H9 (cell line): ENCODE measurements at regions not wholly inside any gene's neighbourhood (a gene's known extent, or its start where the extent isn't known, plus 50 kb on each side); places are given as distances from the start of the nearest gene placed in this dataset.

Source experiments
- DNase-seq: peaks from one replicate; pipeline ENCODE4 v3.0.0-alpha.2; 2017
- H2AFZ ChIP-seq: one replicate; pipeline ENCODE4 v1.6.1; 2013; ENCODE audit warnings: mild to moderate bottlenecking, low read length, control low read depth, moderate library complexity
- H2AK5ac ChIP-seq: 2 replicates; pipeline ENCODE4 v1.6.1; 2013; ENCODE audit warnings: low read length, control low read depth, mixed read lengths; ENCODE audit not compliant: insufficient read length
- H2BK120ac ChIP-seq: one replicate; pipeline ENCODE4 v1.6.1; 2013; ENCODE audit warnings: low read depth, mild to moderate bottlenecking, low read length, control low read depth, inconsistent platforms; ENCODE audit not compliant: poor library complexity, severe bottlenecking
- H2BK12ac ChIP-seq: 2 replicates; pipeline ENCODE4 v1.6.1; 2013; ENCODE audit warnings: low read length, control low read depth, mixed read lengths, low read depth; ENCODE audit not compliant: insufficient read length
- H2BK15ac ChIP-seq: 2 replicates; pipeline ENCODE4 v1.6.1; 2013; ENCODE audit warnings: low read depth, low read length, control low read depth
- H2BK20ac ChIP-seq: one replicate; pipeline ENCODE4 v1.6.1; 2013; ENCODE audit warnings: low read depth, mild to moderate bottlenecking, low read length, control low read depth, inconsistent platforms; ENCODE audit not compliant: poor library complexity, severe bottlenecking
- H2BK5ac ChIP-seq: 2 replicates; pipeline ENCODE4 v1.6.1; 2013; ENCODE audit warnings: low read length, control low read depth, mixed read lengths; ENCODE audit not compliant: insufficient read length
- H3K14ac ChIP-seq: 2 replicates; pipeline ENCODE4 v1.6.1; 2013; ENCODE audit warnings: low read length, control low read depth; ENCODE audit not compliant: insufficient read depth
- H3K18ac ChIP-seq: 2 replicates; pipeline ENCODE4 v1.6.1; 2013; ENCODE audit warnings: low read depth, mild to moderate bottlenecking, mixed read lengths, low read length, control low read depth; ENCODE audit not compliant: insufficient read length
- H3K23ac ChIP-seq: 2 replicates; pipeline ENCODE4 v1.6.1; 2013; ENCODE audit warnings: low read length, control low read depth, mixed read lengths, low read depth; ENCODE audit not compliant: insufficient read length
- H3K23me2 ChIP-seq: 2 replicates; pipeline ENCODE4 v1.6.1; 2013; ENCODE audit warnings: low read depth, mild to moderate bottlenecking, mixed read lengths, low read length, control low read depth; ENCODE audit not compliant: insufficient read length, poor library complexity, severe bottlenecking
- H3K27ac ChIP-seq: 2 replicates; pipeline ENCODE4 v1.5.1; 2013; ENCODE audit warnings: low read length, control low read depth, mixed read lengths, low read depth; ENCODE audit not compliant: insufficient read length
- H3K27me3 ChIP-seq: 2 replicates; pipeline ENCODE4 v1.6.1; 2013; ENCODE audit warnings: low read length, control low read depth, inconsistent platforms; ENCODE audit not compliant: insufficient read depth
- H3K4ac ChIP-seq: 2 replicates; pipeline ENCODE4 v1.6.1; 2013; ENCODE audit warnings: low read depth, mild to moderate bottlenecking, control low read depth, inconsistent platforms, low read length, moderate library complexity
- H3K4me1 ChIP-seq: 2 replicates; pipeline ENCODE4 v1.6.1; 2013; ENCODE audit warnings: low read length, control low read depth, inconsistent platforms; ENCODE audit not compliant: insufficient read depth
- H3K4me2 ChIP-seq: 2 replicates; pipeline ENCODE4 v1.6.1; 2013; ENCODE audit warnings: low read length, control low read depth, mixed read lengths; ENCODE audit not compliant: insufficient read length, insufficient read depth
- H3K56ac ChIP-seq: 2 replicates; pipeline ENCODE4 v1.6.1; 2013; ENCODE audit warnings: low read depth, mild to moderate bottlenecking, mixed read lengths, low read length, control low read depth; ENCODE audit not compliant: insufficient read length
- H3K79me1 ChIP-seq: 2 replicates; pipeline ENCODE4 v1.6.1; 2013; ENCODE audit warnings: low read depth, mild to moderate bottlenecking, moderate library complexity, low read length, control low read depth, inconsistent platforms; ENCODE audit not compliant: insufficient read depth, poor library complexity, severe bottlenecking
- H3K79me2 ChIP-seq: 2 replicates; pipeline ENCODE4 v1.6.1; 2013; ENCODE audit warnings: low read length, control low read depth, inconsistent platforms; ENCODE audit not compliant: insufficient read depth
- H3K9ac ChIP-seq: 2 replicates; pipeline ENCODE4 v1.6.1; 2013; ENCODE audit warnings: low read length, control low read depth, mixed read lengths; ENCODE audit not compliant: insufficient read length; ENCODE audit errors: extremely low read depth
- H3K9me3 ChIP-seq: one replicate; pipeline ENCODE4 v1.6.1; 2013; ENCODE audit warnings: low read depth, low read length, inconsistent platforms; ENCODE audit not compliant: control insufficient read depth
- H3T11ph ChIP-seq: one replicate; pipeline ENCODE4 v1.6.1; 2013; ENCODE audit warnings: mild to moderate bottlenecking, low read length, control low read depth, inconsistent platforms
- H4K20me1 ChIP-seq: one replicate; pipeline ENCODE4 v1.6.1; 2013; ENCODE audit not compliant: control insufficient read depth, insufficient read length, insufficient read depth
- H4K5ac ChIP-seq: 2 replicates; pipeline ENCODE4 v1.6.1; 2013; ENCODE audit warnings: low read depth, mild to moderate bottlenecking, mixed read lengths, low read length, control low read depth; ENCODE audit not compliant: insufficient read length
- H4K8ac ChIP-seq: replicated peaks from 2 replicates; pipeline ENCODE4 v1.6.1; 2013; ENCODE audit warnings: low read length, control low read depth, mixed read lengths, low read depth; ENCODE audit not compliant: insufficient read length
- H4K91ac ChIP-seq: 2 replicates; pipeline ENCODE4 v1.6.1; 2013; ENCODE audit warnings: low read depth, mild to moderate bottlenecking, moderate library complexity, mixed read lengths, low read length, control low read depth; ENCODE audit not compliant: insufficient read length
- H3K27ac Mint-ChIP-seq, 3 experiments: 2 replicates in 2 of 3; 3 replicates in 1 of 3; pipeline ENCODE4 v1.8.0; 2020 to 2021; ENCODE audit warnings: mixed read lengths in 3 of 3, mild to moderate bottlenecking in 1 of 3, moderate library complexity in 1 of 3
- H3K27me3 Mint-ChIP-seq: 2 replicates; pipeline ENCODE4 v1.8.0; 2021; ENCODE audit warnings: low read depth, mild to moderate bottlenecking, moderate library complexity, mixed read lengths
- H3K36me3 Mint-ChIP-seq, 3 experiments: 2 replicates in 2 of 3; 3 replicates in 1 of 3; pipeline ENCODE4 v1.8.0; 2020 to 2021; ENCODE audit warnings: low read depth in 3 of 3, mixed read lengths in 3 of 3; ENCODE audit not compliant: insufficient read depth in 1 of 3
- H3K4me1 Mint-ChIP-seq, 2 experiments: 2 replicates each; pipeline ENCODE4 v1.8.0; 2020; ENCODE audit warnings: mixed read lengths in 2 of 2
- H3K4me3 Mint-ChIP-seq, 2 experiments: 2 replicates in 1 of 2; 3 replicates in 1 of 2; pipeline ENCODE4 v1.8.0; 2020 to 2021; ENCODE audit warnings: mild to moderate bottlenecking in 2 of 2, mixed read lengths in 2 of 2, moderate library complexity in 1 of 2
- H3K9me3 Mint-ChIP-seq, 2 experiments: 2 replicates in 1 of 2; 3 replicates in 1 of 2; pipeline ENCODE4 v1.8.0; 2020; ENCODE audit warnings: mild to moderate bottlenecking in 2 of 2, mixed read lengths in 2 of 2, moderate library complexity in 1 of 2
- WGBS: extraction: QIAGEN DNeasy Blood & Tissue Kit; methylation state at CpG from one replicate; pipeline ENCODE4 v1.1.7; 2013; ENCODE audit warnings: missing lambda C conversion rate, low lambda C conversion rate, mixed read lengths; ENCODE audit not compliant: insufficient read length; ENCODE audit errors: extremely low coverage; 5-methylcytosine and 5-hydroxymethylcytosine counted together
- TF ChIP-seq, protein P1 (sequence below): fragments of 200-600 bp; sonication (generic); conservative IDR thresholded peaks from 3 replicates; pipeline ENCODE4 v1.8.0; 2021; ENCODE audit warnings: antibody characterized with exemption, mild to moderate bottlenecking

DNA sequence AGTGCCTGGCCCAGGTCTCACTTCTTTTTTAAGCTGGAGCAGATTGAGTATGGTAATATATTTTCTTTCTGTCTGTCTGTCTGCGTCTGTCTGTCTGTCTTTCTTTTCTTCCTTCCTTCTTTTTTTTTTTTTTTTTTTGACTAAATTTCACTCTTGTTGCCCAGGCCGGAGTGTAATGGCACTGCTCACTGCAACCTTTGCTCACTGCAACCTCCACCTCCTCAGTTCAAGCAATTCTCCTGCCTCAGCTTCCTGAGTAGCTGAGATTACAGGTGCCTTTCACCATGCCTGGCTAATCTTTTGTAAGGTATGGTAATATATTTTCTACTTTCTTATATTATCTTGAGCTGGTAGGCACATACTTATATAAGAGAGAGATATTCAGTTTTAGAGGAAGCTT, 196.3 kb upstream of the MARCKS start:
- Histone ChIP-seq H3K79me2 (no peaks in the 10 kb centered on the region), H3K4me1 (no peaks in the 10 kb centered on the region), H2AK5ac (no peak overlapping the region), H3K14ac (no peak overlapping the region), H3K23ac (no peak overlapping the region), H3T11ph (no peak overlapping the region), H3K4me2 (no peak overlapping the region), H4K20me1 (no peaks in the 10 kb centered on the region), H3K23me2 (no peaks in the 10 kb centered on the region), H2BK15ac (no peak overlapping the region), H4K91ac (no peak overlapping the region), H3K79me1 (no peaks in the 10 kb centered on the region), H4K5ac (no peak overlapping the region), H3K18ac (no peak overlapping the region), H2AFZ (no peak overlapping the region), H2BK120ac (no peak overlapping the region), H3K4ac (no peak overlapping the region), H2BK12ac (no peak overlapping the region), H3K9ac (no peak overlapping the region), H2BK20ac (no peak overlapping the region), H3K27ac (no peak overlapping the region), H3K9me3 (no peaks in the 10 kb centered on the region), H3K27me3 (no peaks in the 10 kb centered on the region), H2BK5ac (no peak overlapping the region), H4K8ac (no peak overlapping the region), H3K56ac (no peak overlapping the region)
- Mint-ChIP-seq H3K4me3 (no peak overlapping the region), H3K4me1 (no peaks in the 10 kb centered on the region), H3K27me3 (no peaks in the 10 kb centered on the region), H3K9me3 (no peaks in the 10 kb centered on the region), H3K27ac (no peak overlapping the region), H3K36me3 (no peaks in the 10 kb centered on the region)
- WGBS, result no CpG with 5 or more reads among the region's 2 CpGs
- TF ChIP-seq, protein P1, sequence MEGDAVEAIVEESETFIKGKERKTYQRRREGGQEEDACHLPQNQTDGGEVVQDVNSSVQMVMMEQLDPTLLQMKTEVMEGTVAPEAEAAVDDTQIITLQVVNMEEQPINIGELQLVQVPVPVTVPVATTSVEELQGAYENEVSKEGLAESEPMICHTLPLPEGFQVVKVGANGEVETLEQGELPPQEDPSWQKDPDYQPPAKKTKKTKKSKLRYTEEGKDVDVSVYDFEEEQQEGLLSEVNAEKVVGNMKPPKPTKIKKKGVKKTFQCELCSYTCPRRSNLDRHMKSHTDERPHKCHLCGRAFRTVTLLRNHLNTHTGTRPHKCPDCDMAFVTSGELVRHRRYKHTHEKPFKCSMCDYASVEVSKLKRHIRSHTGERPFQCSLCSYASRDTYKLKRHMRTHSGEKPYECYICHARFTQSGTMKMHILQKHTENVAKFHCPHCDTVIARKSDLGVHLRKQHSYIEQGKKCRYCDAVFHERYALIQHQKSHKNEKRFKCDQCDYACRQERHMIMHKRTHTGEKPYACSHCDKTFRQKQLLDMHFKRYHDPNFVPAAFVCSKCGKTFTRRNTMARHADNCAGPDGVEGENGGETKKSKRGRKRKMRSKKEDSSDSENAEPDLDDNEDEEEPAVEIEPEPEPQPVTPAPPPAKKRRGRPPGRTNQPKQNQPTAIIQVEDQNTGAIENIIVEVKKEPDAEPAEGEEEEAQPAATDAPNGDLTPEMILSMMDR, result no peak
- DNase-seq, result no peak
